ENCODE measurements at regions not wholly inside any gene's neighbourhood (a gene's known extent, or its start where the extent isn't known, plus 50 kb on each side); places are given as distances from the start of the nearest gene placed in this dataset.

- no peak for TF ChIP-seq CTCF (IDR thresholded peaks at IDR 0.05)
- TF ChIP-seq POLR2AphosphoS5 (IDR thresholded peaks at IDR 0.05) = no peak
- TF ChIP-seq POLR2A (IDR thresholded peaks at IDR 0.05) = no peak
- no peak for TF ChIP-seq EP300 (IDR thresholded peaks at IDR 0.05)
Measured at GRCh38 chr16:72474501-72475123, 302.7 kb upstream of the PMFBP1 start.

All from sigmoid colon (tissue), 4 donors.